Esophagus muscularis mucosa (tissue), 4 donors: ENCODE measurements at regions not wholly inside any gene's neighbourhood (a gene's known extent, or its start where the extent isn't known, plus 50 kb on each side); places are given as distances from the start of the nearest gene placed in this dataset.
"Not testable (repeated sequence)": the region's sequence is repeated elsewhere in the genome, so short reads cannot be mapped to it uniquely, and the experiment has no call there.

Source experiments
- DNase-seq: peaks from one replicate; pipeline ENCODE4 v3.0.0-alpha.2; 2017; ENCODE audit errors: extremely low spot score
- H3K27ac ChIP-seq, 4 donors: fragments of 200-600 bp; sonication (generic); replicated peaks in 1 of 4; 1 replicate in 3 of 4; 2 replicates in 1 of 4; pipeline ENCODE4 v1.5.1; 2016 to 2019; ENCODE audit warnings: mild to moderate bottlenecking in 1 of 4
- H3K27me3 ChIP-seq, 4 donors: fragments of 200-600 bp; sonication (generic); one replicate each; pipeline versions ENCODE4 v1.5.1 to v1.6.0; 2016 to 2019
- H3K36me3 ChIP-seq, 4 donors: fragments of 200-600 bp; sonication (generic); one replicate each; pipeline ENCODE4 v1.5.1; 2016 to 2019
- H3K4me1 ChIP-seq, 4 donors: fragments of 200-600 bp; sonication (generic); one replicate each; pipeline ENCODE4 v1.5.1; 2016 to 2019
- H3K4me3 ChIP-seq, 4 donors: fragments of 200-600 bp; sonication (generic); 1 replicate in 2 of 4; 2 replicates in 2 of 4; pipeline ENCODE4 v1.5.1; 2016 to 2019; ENCODE audit warnings: mild to moderate bottlenecking in 4 of 4, moderate library complexity in 1 of 4
- H3K9me3 ChIP-seq, 4 donors: fragments of 200-600 bp; sonication (generic); 1 replicate in 3 of 4; 2 replicates in 1 of 4; pipeline ENCODE4 v1.5.1; 2016 to 2019
- CTCF ChIP-seq, 3 experiments: fragments of 200-600 bp in 2 of 3; fragments of 450-650 bp in 1 of 3; sonication (generic) in 2 of 3; IDR thresholded peaks; one replicate each; pipeline ENCODE4 v1.5.1; 2017 to 2019; ENCODE audit warnings: antibody characterized with exemption in 3 of 3, mild to moderate bottlenecking in 2 of 3, moderate library complexity in 1 of 3
- EP300 ChIP-seq: sonication (generic); formaldehyde crosslinking; IDR thresholded peaks from one replicate; pipeline ENCODE4 v1.6.1; 2017; ENCODE audit warnings: antibody characterized with exemption
- POLR2A ChIP-seq: fragments of 450-650 bp; IDR thresholded peaks from one replicate; pipeline ENCODE4 v1.6.1; 2017; ENCODE audit warnings: antibody characterized with exemption, moderate library complexity, mild to moderate bottlenecking, low read depth
- POLR2AphosphoS5 ChIP-seq, 2 donors: sonication (generic); formaldehyde crosslinking; IDR thresholded peaks; one replicate each; pipeline ENCODE4 v1.6.1; 2017; ENCODE audit warnings: antibody characterized with exemption in 2 of 2
- WGBS: methylation state at CpG from one replicate; pipeline ENCODE4 v1.1.5; 2018; 5-methylcytosine and 5-hydroxymethylcytosine counted together
- intact Hi-C: fragments of 100-400 bp; cut with DNase I; formaldehyde crosslinking; loops from one replicate; pipeline ENCODE4 v1.15.1; 2023

- Histone ChIP-seq H3K27ac (no peak overlapping the region), H3K4me3 (no peak overlapping the region), H3K4me1 (no peaks in the 10 kb centered on the region), H3K36me3 (no peaks in the 10 kb centered on the region), H3K9me3 (no peaks in the 10 kb centered on the region), H3K27me3 (no peaks in the 10 kb centered on the region)
- TF ChIP-seq EP300, result no peak
- no peak for TF ChIP-seq POLR2AphosphoS5 (IDR thresholded peaks at IDR 0.05)
- TF ChIP-seq CTCF (IDR thresholded peaks at IDR 0.05), result no peak
- TF ChIP-seq POLR2A, result no peak
- 92% methylated on average over 4 of the region's 4 CpGs for WGBS
- intact Hi-C loops, result no loop called here
- no peak for DNase-seq
These were observed 71.0 kb upstream of the KRAS start for GRCh38 chr12:25321772-25322171.

- DNase-seq, result no peak
- Histone ChIP-seq H3K4me1 (no peaks in the 10 kb centered on the region), H3K36me3 (no peaks in the 10 kb centered on the region), H3K27ac (no peak overlapping the region), H3K4me3 (no peak overlapping the region), H3K9me3 (no peaks in the 10 kb centered on the region), H3K27me3 (no peaks in the 10 kb centered on the region)
- WGBS, result 67% methylated on average over 5 of the region's 5 CpGs
- no peak for TF ChIP-seq POLR2A
- no peak for TF ChIP-seq POLR2AphosphoS5 (IDR thresholded peaks at IDR 0.05)
- no peak for TF ChIP-seq EP300
- no peak for TF ChIP-seq CTCF (IDR thresholded peaks at IDR 0.05)
- intact Hi-C loops, result no loop called here
These were observed 69.6 kb upstream of the KRAS start for GRCh38 chr12:25320123-25321006.

- WGBS, result 93% methylated on average over 7 of the region's 7 CpGs
- no peak for DNase-seq
- intact Hi-C loops, result no loop called here
- no peaks in the 10 kb centered on the region for H3K4me1 ChIP-seq
- no peaks in the 10 kb centered on the region for H3K36me3 ChIP-seq
- H3K27ac ChIP-seq, result no peak overlapping the region
- H3K4me3 ChIP-seq, result no peak overlapping the region
- H3K9me3 ChIP-seq, result no peaks in the 10 kb centered on the region
- TF ChIP-seq POLR2AphosphoS5 (IDR thresholded peaks at IDR 0.05), result no peak
- no peaks in the 10 kb centered on the region for H3K27me3 ChIP-seq
These were observed 68.7 kb upstream of the KRAS start for GRCh38 chr12:25319233-25319984.

GRCh38 chr12:25317553-25317952 is 66.8 kb upstream of the KRAS start:
- H3K27me3 ChIP-seq, result no peaks in the 10 kb centered on the region
- 81% methylated on average over 4 of the region's 4 CpGs for WGBS
- no peak for DNase-seq
- H3K27ac ChIP-seq, result no peak overlapping the region
- intact Hi-C loops, result no loop called here
- no peaks in the 10 kb centered on the region for H3K4me1 ChIP-seq
- TF ChIP-seq CTCF (IDR thresholded peaks at IDR 0.05), result no peak
- TF ChIP-seq EP300, result no peak
- TF ChIP-seq POLR2AphosphoS5 (IDR thresholded peaks at IDR 0.05), result no peak
- no peak for TF ChIP-seq POLR2A
- no peak overlapping the region for H3K4me3 ChIP-seq
- H3K9me3 ChIP-seq, result no peaks in the 10 kb centered on the region
- H3K36me3 ChIP-seq, result no peaks in the 10 kb centered on the region

GRCh38 chr12:25315388-25315787 is 64.7 kb upstream of the KRAS start:
- H3K27me3 ChIP-seq, result no peaks in the 10 kb centered on the region
- no peaks in the 10 kb centered on the region for H3K9me3 ChIP-seq
- no peak for TF ChIP-seq EP300
- no peak for TF ChIP-seq CTCF (IDR thresholded peaks at IDR 0.05)
- TF ChIP-seq POLR2A, result no peak
- no peak for TF ChIP-seq POLR2AphosphoS5 (IDR thresholded peaks at IDR 0.05)
- H3K27ac ChIP-seq, result no peak overlapping the region
- no peaks in the 10 kb centered on the region for H3K36me3 ChIP-seq
- intact Hi-C loops, result no loop called here
- no peak for DNase-seq
- no peaks in the 10 kb centered on the region for H3K4me1 ChIP-seq
- no peak overlapping the region for H3K4me3 ChIP-seq

GRCh38 chr12:25313266-25313990 is 62.7 kb upstream of the KRAS start:
- H3K9me3 ChIP-seq, DNase-seq, H3K4me3 ChIP-seq, intact Hi-C loops, H3K27me3 ChIP-seq, H3K27ac ChIP-seq, H3K4me1 ChIP-seq, H3K36me3 ChIP-seq: not testable (repeated sequence)
- 88% methylated on average over 4 of the region's 4 CpGs for WGBS
